Lower lobe of right lung (tissue), 2 donors: ENCODE measurements at regions not wholly inside any gene's neighbourhood (a gene's known extent, or its start where the extent isn't known, plus 50 kb on each side); places are given as distances from the start of the nearest gene placed in this dataset.
A peak's percentile ranks its signal among the peaks of the same experiment; 100 is the strongest.

Source experiments
- ATAC-seq, 2 donors: fragments of 200-7000 bp; cut with Tn5 transposase; one replicate each; pipeline ENCODE4 v1.9.1; 2020 to 2022; ENCODE audit warnings: mild to moderate bottlenecking in 2 of 2, moderate library complexity in 2 of 2
- DNase-seq: peaks from one replicate; pipeline ENCODE4 v3.0.0-alpha.2; 2020
- H3K27ac ChIP-seq: fragments of 200-600 bp; one replicate; pipeline ENCODE4 v1.8.0; 2022
- H3K27me3 ChIP-seq: fragments of 200-600 bp; one replicate; pipeline ENCODE4 v1.8.0; 2022; ENCODE audit warnings: low read depth
- H3K36me3 ChIP-seq: fragments of 200-600 bp; one replicate; pipeline ENCODE4 v1.8.0; 2022; ENCODE audit warnings: mild to moderate bottlenecking
- H3K4me1 ChIP-seq: fragments of 200-600 bp; one replicate; pipeline ENCODE4 v1.8.0; 2022
- H3K4me3 ChIP-seq: fragments of 200-600 bp; one replicate; pipeline ENCODE4 v1.8.0; 2022; ENCODE audit warnings: mild to moderate bottlenecking
- H3K9me3 ChIP-seq: fragments of 200-600 bp; one replicate; pipeline ENCODE4 v1.8.0; 2022
- CTCF ChIP-seq: fragments of 200-600 bp; IDR thresholded peaks from one replicate; pipeline ENCODE4 v1.8.0; 2022; ENCODE audit warnings: antibody characterized with exemption, mild to moderate bottlenecking
- intact Hi-C: fragments of 100-400 bp; cut with DNase I; formaldehyde crosslinking; loops from one replicate; pipeline ENCODE4 v1.11.0; 2022
- donor health status: DM: no; HTN: yes; CAD: no; lungs with severe emphysema.

DNA sequence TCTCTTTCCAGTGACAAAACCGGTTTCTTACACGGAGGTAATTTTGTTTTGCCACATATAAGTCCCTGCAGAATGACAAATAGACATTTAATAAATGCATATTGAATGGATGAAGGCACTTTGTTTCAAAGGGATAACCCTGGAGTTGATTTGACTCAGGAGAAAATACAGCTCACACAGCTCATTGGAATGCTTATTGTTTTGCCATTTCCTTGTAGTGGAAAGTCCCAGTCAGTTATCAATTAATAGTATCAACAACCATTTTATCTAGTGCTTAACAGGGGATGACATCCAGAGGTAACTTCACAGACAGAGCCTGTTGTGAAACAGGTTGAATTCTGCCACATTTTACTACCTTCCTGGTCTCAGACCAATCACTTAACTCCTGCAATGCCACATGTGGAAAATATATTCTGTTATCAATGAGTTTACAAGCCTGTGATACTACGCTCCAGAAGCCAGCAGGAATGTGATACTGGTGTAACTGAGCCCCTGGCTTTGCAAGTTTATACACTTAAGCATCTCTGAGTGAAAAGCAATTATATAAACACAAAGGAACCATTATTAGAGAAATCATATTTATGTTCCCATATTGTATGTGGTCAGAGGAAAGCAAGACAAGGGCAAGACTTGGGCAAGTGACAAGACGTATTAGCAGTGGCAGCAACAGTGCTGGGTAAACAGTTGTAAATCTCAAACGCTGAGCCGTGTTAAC, 123.1 kb upstream of the ANKRD55 start:
- H3K9me3 ChIP-seq: no peaks in the 10 kb centered on the region
- H3K4me3 ChIP-seq: no peak overlapping the region
- no peak for DNase-seq
- H3K4me1 ChIP-seq: peaks cover 9% of the 10 kb centered on the region
- no peaks in the 10 kb centered on the region for H3K27me3 ChIP-seq
- no peaks in the 10 kb centered on the region for H3K36me3 ChIP-seq
- TF ChIP-seq CTCF: no peak
- intact Hi-C loops: no loop called here
- no peak for ATAC-seq
- H3K27ac ChIP-seq: no peak overlapping the region

- ATAC-seq: no peak
- no peaks in the 10 kb centered on the region for H3K9me3 ChIP-seq
- no peak overlapping the region for H3K4me3 ChIP-seq
- H3K4me1 ChIP-seq: peaks cover 20% of the 10 kb centered on the region
- TF ChIP-seq CTCF: no peak
- intact Hi-C loops: no loop called here
- no peak overlapping the region for H3K27ac ChIP-seq
- H3K36me3 ChIP-seq: no peaks in the 10 kb centered on the region
- no peak for DNase-seq
- H3K27me3 ChIP-seq: no peaks in the 10 kb centered on the region
Measured at GRCh38 chr5:56354836-56355235, 121.7 kb upstream of the ANKRD55 start.

- Histone ChIP-seq H3K4me3 (no peak overlapping the region), H3K4me1 (peaks cover 18% of the 10 kb centered on the region), H3K27me3 (no peaks in the 10 kb centered on the region), H3K27ac (no peak overlapping the region), H3K36me3 (no peaks in the 10 kb centered on the region), H3K9me3 (no peaks in the 10 kb centered on the region)
- intact Hi-C loops: no loop called here
- TF ChIP-seq CTCF: no peak
- ATAC-seq (no peak), DNase-seq (no peak)
Measured at GRCh38 chr5:56352808-56353590, 119.9 kb upstream of the ANKRD55 start.

DNA sequence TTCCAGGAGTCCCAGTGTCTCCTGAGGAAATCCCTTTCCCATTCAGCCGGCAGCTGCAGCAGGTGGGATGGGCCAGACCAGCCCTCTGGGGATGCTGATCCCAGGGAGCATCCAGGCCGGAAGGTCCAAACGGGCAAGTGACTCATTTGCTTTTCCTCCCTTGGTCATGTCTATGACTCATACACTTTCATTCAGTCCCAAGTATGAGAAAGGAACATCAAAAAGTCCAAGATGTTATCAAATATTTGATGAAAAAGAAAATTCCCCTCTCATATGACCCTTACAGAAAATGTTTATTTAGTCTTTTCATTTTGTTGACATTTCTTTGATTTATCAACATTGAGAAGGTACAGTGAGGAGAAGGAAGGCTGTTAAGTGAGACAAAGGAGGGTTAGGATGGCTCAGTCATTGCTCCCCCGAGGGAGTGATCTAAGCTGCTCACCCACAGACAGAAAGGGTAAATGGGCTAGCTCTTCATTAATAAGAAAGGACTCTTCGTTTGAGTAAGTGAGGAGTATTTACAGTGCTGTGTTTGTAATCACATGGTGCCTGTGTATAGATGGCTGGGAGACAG, 117.6 kb upstream of the ANKRD55 start:
- Histone ChIP-seq H3K4me3 (no peak overlapping the region), H3K36me3 (no peaks in the 10 kb centered on the region), H3K9me3 (no peaks in the 10 kb centered on the region), H3K27ac (no peak overlapping the region), H3K4me1 (peaks cover 18% of the 10 kb centered on the region), H3K27me3 (no peaks in the 10 kb centered on the region)
- intact Hi-C loops: no loop called here
- no peak for TF ChIP-seq CTCF
- ATAC-seq: peak; percentile 67 to 80
- DNase-seq: peak; percentile 50

DNA sequence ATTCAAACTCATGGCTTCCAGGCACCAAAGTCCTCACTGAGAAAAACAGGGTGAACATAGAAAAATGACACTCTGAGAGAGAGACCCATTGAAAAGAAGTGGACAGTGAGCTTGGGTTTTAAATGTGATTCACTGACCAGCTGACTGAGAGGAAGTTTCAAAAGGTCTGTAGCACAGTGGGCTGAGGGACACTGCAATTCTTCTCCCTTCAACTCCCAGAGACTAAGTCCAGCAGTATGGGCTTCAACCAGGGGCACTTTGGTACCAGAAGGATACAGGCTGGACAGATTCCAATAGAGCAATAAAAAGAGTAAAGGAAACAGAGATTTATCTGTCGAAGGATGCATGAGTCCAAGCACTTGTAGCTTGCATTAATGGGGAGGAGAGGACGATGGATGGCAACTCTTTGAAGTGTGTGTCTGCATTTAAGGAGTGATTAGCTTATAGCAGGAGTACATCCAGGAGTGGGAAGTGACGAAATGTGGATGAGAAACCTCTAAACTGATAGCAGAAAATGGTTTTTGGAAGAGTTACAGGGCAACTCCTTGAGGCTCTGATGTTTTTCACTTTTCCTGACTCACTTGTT, 117.0 kb upstream of the ANKRD55 start:
- TF ChIP-seq CTCF: no peak
- Histone ChIP-seq H3K27ac (no peak overlapping the region), H3K4me3 (no peak overlapping the region), H3K9me3 (no peaks in the 10 kb centered on the region), H3K27me3 (no peaks in the 10 kb centered on the region), H3K36me3 (no peaks in the 10 kb centered on the region), H3K4me1 (peaks cover 18% of the 10 kb centered on the region)
- intact Hi-C loops: no loop called here
- no peak for DNase-seq
- peak in 1 of 2 donors; percentile 28 for ATAC-seq
